GM04504 (cell line): ENCODE measurements at regions not wholly inside any gene's neighbourhood (a gene's known extent, or its start where the extent isn't known, plus 50 kb on each side); places are given as distances from the start of the nearest gene placed in this dataset.

Experiments used
- DNase-seq: peaks from one replicate; pipeline ENCODE4 v3.0.0-alpha.2; 2012; ENCODE audit warnings: low read depth

- peak; percentile 71 for DNase-seq
Observed at GRCh38 chr6:9523462-9523861, 891.4 kb downstream of the TFAP2A start.

GRCh38 chr6:9522101-9522500 is 892.8 kb downstream of the TFAP2A start:
- no peak for DNase-seq

- DNase-seq = no peak
Observed at GRCh38 chr6:9521152-9521530, 893.7 kb downstream of the TFAP2A start.

- no peak for DNase-seq
Observed at GRCh38 chr6:9520417-9521151, 894.3 kb downstream of the TFAP2A start.

GRCh38 chr6:9518431-9518830 is 896.4 kb downstream of the TFAP2A start:
- DNase-seq = no peak

GRCh38 chr6:9517806-9518205 is 897.1 kb downstream of the TFAP2A start:
- DNase-seq = no peak

GRCh38 chr6:9515633-9516606 is 899.0 kb downstream of the TFAP2A start:
- DNase-seq = no peak

- no peak for DNase-seq
Observed at GRCh38 chr6:9514146-9514545, 900.7 kb downstream of the TFAP2A start.

- no peak for DNase-seq
Observed at GRCh38 chr6:9511157-9511556, 903.7 kb downstream of the TFAP2A start.

GRCh38 chr6:9507136-9507895 is 907.6 kb downstream of the TFAP2A start:
- no peak for DNase-seq

- DNase-seq = no peak
Observed at GRCh38 chr6:9504191-9504590, 910.7 kb downstream of the TFAP2A start.

GRCh38 chr6:9503111-9503761 is 911.6 kb downstream of the TFAP2A start:
- DNase-seq = no peak

- DNase-seq = no peak
Observed at GRCh38 chr6:9499709-9500108, 915.2 kb downstream of the TFAP2A start.

- no peak for DNase-seq
Observed at GRCh38 chr6:9496837-9497236, 918.0 kb downstream of the TFAP2A start.

- no peak for DNase-seq
Observed at GRCh38 chr6:9494864-9495263, 920.0 kb downstream of the TFAP2A start.

GRCh38 chr6:9492790-9493189 is 922.1 kb downstream of the TFAP2A start:
- no peak for DNase-seq

- DNase-seq = no peak
Observed at GRCh38 chr6:9487128-9487527, 927.7 kb downstream of the TFAP2A start.

GRCh38 chr6:9485992-9486391 is 928.9 kb downstream of the TFAP2A start:
- DNase-seq = no peak

- DNase-seq = no peak
Observed at GRCh38 chr6:9484686-9485085, 930.2 kb downstream of the TFAP2A start.

GRCh38 chr6:9484091-9484490 is 930.8 kb downstream of the TFAP2A start:
- no peak for DNase-seq

GRCh38 chr6:9482030-9482738 is 932.7 kb downstream of the TFAP2A start:
- peak; percentile 89 for DNase-seq
